ENCODE measurements at regions not wholly inside any gene's neighbourhood (a gene's known extent, or its start where the extent isn't known, plus 50 kb on each side); places are given as distances from the start of the nearest gene placed in this dataset.
A peak's percentile ranks its signal among the peaks of the same experiment; 100 is the strongest.

DNA sequence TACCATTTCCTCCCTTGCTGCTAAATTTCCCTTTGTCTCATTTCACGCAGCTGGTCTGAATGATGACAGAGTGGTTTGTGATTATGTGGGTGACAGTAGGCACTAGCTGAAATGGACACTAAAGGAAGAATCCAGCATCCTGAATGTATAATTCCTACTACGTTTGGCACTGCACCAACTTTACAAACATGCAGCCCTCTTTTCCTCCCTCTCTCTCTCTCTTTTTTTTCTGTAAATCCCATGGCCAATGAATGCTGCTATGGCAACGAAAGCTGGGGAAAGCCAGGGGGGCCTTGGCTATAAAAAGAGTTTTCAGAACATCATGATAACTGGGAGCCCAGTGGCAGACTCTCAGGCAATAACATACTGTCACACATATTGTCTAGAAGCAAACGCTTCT, 367.2 kb upstream of the AGTR1 start:
- DNase-seq = peak; percentile 69 to 73

DNA sequence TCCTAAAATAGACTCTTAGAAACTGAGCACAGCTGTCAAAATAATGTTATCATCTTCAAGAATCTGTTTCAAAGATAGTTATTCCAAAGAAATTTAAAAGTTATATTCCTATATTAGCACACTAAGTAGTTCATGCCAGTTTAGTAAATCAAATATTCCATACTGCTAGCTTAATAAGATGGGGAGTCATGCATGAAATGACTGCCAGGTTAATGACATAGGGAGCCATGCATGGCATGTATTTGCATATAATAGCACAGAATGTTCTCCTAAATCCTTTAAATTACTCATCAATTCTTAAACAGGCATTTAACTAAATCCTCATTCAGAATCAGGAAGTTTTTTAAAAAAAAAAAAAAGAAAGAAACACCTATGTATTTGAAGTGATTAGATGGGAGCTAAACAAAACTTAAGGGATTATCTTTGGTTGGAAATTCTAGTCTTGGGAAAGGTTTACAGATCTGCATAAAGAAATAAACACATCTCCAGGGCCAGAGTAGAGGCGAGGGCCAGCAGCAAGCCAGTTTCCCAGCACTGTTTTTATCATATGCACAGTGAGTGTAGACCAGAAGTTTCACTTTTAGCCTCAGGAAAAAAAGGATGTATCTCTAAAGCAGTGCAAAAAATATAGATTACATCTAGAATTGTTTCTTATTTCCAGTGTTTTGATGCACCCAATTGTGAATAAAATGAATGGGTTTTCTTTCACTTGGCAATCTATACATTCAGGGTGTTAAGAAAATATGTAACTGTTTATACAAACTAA, 366.4 kb upstream of the AGTR1 start:
- DNase-seq = peak in 1 of 2 experiments; percentile 14

DNA sequence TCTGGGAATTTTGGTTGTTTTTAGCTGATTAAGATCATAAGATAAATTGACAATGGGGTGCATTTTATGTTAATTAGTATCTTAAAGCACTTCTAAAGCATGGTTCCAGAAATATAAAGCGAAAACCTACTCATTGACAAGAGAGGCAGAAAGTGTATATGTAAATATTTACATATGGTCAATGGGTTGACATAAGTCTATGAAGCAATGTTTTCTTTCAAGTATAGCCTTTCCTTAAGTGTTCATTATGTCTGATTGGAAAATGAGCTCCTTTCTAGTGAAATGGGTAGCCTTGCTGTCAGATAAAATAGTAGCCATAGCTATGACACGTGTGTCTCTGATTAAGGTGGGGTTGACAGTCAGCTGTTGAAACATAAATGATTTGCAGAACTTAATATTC, 365.2 kb upstream of the AGTR1 start:
- peak; percentile 5 to 27 for DNase-seq

DNA sequence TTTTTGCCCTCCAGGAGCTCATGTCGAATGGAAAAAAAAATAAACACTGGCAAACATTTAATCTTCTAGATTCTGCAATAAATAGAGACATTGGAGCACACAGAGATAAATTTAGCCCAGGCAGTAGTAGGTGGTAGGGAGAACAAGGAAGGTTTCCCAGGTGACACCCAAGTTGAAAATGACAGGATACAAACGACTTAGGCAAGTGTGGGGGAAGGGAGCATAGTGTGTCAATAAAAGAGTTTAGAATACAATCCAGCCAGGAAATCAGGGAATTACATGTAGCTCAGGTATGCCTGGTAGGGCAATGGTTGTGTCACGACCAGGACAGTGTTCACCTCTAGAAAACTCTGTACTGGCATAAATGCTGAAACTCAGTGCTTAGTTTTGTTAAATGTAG, 364.6 kb upstream of the AGTR1 start:
- DNase-seq = peak; percentile 9 to 62

DNA sequence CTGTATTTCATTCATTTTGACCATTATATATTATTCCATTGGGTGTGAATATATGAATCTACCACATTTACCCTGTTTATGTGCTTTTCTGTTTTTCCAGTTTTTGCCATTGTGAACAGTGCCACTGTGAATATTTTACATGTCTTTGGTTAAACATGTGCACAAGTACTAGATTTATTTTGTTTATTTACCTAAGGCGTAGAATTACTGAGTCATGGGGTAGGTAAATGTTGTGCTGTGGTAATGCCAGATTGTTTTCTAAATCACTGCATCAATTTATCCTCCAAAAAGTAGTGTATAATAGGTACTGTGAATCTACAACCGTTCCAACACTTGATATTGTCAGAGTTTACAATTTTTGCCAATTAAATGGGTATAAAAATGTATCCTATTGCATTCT, 362.1 kb upstream of the AGTR1 start:
- no peak for DNase-seq

DNA sequence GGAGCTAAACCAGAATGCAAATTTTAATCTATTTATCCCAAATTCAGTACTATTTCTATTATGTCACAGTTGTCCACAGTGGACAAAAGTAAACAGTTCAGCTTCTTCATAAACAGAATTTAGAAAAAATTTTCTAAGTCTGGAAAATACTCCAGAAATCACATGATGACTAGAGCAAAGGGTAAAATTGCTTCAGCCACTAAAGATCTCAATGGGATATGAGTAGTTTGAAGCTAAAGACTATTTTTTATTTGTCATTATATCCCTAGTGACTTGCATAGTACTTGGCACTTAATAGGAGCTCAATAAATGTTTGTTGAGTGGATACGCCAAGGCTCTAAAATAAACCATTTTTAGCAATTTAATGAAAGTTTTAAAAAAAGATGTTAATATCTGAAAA, 354.3 kb upstream of the AGTR1 start:
- DNase-seq = no peak

DNA sequence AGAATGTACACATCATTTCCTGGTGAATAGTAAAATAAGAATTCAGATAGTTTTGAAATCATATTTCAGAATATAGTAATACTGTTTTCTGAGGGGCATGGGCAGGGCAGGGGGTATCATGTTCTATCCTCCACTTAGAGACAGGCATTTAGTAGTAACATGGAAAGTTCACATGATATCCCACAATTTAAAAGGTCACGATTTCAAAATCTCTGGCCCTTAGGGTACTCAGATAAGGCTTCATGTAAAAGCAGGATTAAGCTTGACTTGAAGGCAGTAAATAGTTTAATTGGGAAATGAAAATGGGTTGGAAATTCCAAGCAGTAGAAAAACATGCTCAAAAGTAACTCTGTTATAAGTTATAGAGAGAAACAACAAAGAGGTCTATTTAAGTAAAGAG, 353.2 kb upstream of the AGTR1 start:
- DNase-seq = no peak

DNA sequence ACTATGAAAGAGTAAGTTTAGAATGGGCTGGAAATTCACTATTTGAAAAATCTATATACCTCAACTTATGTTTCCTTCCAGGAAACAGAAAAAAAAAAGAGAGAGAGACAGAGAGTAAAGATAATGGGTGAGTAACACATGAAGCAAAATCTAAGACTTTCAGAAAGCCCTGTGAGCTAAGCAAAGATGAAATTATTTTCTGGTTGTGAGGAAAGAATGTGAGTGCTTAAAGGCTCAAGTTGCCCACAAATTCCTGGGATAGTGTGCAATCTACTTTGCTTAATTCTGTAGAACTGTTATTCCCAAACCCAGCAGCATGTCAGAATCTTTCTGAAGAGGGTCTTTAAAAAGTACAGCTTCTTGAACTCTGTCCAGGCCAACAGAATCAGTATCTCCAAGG, 337.7 kb upstream of the AGTR1 start:
- no peak for DNase-seq

DNA sequence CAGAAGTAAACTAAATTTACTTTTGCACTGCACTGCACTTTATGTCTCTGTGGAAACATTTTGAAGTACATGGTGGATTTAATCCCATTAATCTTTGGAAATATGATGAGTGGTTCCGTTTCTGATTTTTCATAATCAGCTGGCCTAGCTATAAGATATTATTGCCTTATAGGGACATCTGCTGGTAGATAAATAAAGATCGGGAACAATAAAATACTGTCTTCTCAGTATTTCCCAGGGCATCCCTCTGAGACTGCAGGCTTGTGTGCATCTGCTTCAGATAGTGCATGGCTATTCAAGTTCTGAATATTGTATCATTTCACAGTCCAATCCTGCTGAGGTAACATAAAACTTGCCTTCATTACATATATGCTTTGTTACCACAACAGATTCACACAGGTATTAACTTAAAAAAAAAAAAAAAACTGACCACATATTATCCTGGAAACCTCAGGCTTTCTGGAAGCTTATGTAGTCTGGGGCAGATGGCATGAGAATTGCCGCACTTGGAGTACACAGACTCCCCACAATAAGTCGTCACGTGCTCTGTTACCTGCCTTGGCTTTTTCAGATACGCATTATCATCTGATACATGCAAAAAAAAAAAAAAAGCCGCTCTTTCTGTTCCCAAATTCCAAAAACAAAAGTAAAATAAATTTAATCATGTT, 330.8 kb upstream of the AGTR1 start:
- peak; percentile 35 to 69 for DNase-seq

DNA sequence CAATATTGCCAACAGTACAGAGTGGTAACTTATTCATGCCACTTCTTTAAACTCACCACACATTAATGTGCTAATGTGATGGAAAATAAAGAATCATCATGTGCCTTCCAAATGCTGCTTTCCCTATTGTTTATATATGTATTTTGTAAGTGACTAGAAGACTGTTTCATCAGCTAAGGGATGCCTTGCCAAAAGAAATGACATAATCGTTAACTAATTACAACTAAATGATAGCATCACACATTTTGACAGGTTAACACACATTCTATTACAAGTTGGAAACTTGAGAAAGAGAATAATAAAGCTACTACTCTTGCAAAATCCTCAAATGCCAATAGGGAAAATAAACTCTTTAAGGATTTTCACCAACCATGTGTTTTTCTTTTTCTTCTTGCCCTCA, 329.9 kb upstream of the AGTR1 start:
- DNase-seq = no peak

DNA sequence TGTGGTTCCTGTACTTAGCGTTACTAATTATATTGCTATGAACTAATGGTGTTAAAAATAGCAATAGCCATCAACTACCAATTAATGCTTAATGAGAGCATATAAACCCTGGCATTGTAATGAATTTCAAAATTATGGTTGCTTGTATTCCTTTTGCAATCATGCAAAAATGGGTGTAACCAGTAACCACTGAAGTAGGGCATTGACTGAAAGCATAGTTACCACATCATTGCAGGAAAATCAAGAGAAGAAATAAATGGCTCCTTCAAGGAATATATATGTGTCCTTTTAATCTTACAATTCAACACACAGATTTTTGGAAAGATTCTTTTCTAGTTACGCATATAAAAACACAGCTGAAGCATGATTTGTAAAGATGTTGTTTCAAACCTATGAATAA, 328.3 kb upstream of the AGTR1 start:
- DNase-seq = no peak

DNA sequence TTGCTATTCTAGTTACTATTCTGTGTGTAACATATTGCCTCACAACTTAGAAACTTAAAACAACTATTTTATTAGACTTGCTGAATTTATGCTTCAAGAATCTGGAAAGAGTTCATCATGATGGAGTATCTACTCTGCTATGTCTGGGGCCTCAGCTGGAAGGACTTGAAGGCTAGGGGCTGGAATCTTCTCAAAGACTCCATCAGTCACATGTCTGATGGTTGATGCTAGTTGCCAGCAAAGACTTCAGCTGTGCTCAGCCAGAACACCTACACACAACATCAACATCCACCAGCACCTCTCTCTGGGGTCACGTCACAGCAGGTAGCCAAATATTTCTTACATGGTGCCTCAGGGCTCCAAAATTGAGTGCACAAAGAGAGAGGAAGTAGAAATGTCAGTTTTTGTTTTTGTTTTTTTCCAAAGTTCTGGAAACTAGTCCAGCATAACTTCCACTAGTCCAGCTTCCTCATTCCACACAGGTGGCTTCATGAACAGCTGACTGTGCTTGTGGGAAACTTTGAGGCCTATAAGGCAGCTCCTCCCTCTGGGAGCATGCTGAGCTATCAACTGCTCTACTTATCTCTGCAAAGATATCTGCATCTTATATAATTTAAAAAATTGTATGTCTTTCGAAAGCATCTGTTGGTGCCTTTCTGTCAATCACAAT, 325.4 kb upstream of the AGTR1 start:
- no peak for DNase-seq

DNA sequence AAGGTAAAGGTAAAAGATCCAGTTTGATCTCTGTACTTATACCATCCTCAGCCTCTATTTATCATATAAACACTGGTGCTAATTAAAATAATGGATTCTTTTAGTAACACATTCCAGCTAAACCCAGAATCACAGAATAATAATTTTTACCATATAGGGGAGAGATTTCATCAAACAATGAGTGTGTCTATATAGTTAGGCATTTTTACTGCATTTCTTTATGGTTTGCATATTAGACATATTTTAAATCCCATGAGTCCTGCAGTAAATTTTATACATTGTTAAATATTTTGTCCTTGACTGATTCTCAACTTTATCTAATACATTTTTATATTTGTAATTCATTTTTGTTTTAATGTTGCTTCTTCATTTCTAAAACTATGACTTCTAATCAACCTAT, 323.7 kb upstream of the AGTR1 start:
- no peak for DNase-seq

DNA sequence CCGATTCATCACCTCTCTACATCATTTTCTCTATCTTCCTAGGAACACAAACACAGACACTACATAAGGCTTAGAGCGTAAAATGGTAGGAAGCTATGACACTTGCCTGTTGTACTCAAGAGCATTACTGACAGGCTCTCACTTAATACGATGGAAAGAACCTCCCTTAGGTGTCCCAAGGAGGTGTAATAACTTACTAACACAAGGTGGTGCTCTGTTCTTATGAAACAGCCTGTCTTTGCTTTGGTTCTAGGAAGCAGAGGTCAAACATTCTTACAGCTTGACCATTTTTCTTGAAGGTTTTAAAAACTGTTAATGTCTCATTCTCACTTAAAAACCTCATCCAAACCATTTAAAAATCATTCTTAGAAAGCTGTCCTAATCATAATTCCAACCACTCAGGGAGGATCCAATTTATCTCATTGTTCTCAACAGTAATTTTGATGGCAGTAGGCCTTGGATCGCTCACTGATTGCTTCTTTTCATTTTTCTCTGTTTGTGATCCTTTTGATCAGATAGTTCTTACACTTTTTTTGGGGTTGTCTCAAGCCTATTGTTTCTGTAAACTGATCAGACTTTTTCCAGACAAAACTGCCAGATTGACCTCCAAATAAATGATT, 317.8 kb upstream of the AGTR1 start:
- DNase-seq = peak; percentile 62 to 81

DNA sequence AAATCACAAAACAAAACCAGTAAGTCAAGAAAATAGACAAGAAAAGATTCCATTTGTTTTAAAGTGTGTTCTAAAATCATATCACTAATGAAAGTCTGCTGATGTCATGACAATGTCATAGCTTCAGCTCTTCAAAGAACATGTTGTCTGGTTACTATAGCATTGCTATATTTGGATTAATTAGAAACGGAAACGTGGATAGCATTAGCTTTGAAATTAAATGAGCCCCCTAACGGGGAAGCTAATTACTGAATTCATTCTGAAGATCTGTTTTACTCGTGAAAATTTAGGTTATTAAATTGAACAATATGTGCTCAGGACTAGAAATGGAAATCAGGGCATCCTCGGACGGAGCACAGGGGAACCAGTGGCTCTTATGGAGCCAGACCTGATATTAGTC, 316.7 kb upstream of the AGTR1 start:
- no peak for DNase-seq

DNA sequence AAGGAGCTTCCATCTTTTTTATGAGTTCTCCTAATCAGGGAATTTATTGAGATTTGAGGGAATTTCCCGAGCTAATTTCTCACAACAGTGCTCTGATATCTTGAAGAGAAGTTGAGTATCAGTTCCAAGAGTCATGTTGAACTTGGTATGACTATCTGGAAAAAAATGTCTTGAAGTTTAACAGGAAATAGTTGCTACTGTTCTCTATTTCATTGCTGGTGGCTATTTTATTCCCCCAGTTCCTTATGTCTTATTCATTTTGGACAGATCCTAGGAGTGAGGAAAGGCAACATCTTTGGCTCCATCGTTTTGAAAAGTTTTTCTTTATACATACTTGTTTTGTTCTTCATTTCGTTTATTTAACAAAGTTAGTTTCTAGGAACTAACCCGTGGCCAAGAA, 307.8 kb upstream of the AGTR1 start:
- DNase-seq = no peak

DNA sequence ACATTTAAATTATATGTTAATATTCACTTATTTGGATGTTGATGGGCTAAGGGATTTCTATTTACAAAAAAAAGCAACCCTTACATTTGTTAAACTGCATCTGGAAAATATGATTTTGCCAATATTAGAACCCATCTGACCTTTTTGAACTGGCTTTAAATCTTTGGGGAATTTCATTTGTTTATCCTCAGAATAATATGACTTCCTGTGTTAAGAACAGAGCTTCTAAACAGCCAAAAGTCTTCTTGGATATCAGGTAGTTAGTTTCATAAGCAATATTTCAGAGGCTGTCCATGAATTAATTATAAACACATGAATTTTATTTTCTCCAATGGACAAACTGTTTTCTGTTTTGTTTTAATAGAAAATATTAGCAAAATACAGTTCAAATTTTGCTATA, 301.9 kb upstream of the AGTR1 start:
- no peak for DNase-seq

DNA sequence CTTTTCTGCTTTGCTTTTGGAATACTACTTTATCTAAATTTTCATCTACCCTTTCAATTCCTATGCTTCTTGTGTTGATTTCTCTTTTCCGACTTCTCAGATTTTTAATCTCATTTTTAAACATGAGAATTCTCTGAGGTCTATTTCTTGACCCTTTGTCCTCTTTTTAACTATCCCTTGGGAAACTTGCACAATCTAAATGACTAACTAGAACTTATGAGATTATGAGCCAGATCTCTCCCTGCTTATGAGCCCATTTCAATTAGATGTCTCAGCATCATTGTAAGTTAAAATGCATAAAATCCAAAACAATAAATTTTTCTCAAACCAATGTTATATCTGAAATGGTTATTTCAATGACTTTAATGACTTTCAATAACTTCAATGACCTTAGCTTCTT, 296.9 kb upstream of the AGTR1 start:
- DNase-seq = no peak

DNA sequence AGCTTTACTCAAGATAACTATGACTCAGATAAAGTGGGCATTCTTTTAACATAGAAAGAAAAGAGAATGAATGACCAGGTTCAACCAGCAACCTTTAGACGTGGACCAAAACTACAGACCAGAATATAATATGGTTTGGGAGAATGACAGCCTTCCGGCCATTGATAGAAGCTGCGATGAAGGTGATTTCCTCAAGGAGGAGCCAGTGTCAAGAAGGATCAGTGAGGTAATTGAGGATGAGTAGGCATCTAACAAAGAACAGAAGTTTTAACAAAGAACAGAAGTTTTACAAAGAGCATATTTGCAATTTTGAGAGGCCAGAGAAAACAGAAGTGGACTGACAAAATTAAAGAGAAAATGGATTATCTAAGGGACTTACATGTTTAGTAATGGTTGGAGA, 289.0 kb upstream of the AGTR1 start:
- no peak for DNase-seq

DNA sequence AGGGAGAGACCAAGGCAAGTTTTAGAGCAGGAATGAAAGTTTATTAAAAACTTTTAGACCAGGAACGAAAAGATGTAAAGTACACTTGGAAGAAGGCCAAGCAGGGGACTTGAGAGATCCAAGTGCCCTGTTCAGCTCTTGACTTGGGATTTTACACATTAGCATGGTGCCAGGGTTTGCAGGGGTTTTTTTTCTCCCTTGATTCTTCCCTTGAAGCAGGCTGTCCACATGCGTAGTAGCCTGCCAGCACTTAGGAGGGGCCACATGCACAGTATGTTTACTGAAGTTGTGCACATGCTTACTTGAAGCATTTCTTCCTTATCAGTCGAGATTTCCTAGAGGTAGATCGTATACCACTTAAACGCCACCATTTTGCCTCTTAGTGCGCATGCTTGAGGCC, 277.5 kb upstream of the AGTR1 start:
- no peak for DNase-seq

DNA sequence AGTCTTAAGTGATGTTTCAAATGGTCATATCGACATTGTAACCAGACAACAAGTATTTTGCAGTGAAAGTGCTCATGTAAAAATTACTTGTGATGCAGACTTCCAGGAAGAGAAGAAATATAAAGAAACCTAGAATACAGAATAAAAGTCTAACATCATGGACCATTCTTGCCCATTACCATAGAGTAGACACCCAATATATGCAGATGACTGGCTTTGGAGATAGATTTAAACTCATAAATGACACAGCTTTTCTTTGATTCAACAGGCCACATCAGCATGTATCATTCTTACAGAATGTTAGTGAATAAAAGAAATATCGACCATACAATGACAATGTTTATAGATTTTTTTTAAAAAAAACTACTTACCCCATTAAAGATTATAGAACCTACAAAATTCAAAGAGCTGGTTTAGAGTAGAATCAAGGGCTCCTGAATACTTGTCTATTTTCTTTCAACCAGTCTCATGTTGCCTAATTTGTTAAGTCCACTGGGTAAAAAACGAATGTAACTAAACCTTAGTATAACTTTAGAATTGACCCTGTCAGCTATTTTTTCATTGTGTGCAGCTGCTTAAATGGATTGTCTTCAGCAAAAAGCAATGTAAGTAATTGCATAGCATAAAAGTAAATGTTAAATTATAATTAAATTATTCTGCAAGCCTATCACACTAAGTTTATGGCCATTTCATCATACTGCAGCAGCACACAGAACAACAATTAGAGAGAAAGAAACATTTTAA, 268.7 kb upstream of the AGTR1 start:
- DNase-seq = no peak

DNA sequence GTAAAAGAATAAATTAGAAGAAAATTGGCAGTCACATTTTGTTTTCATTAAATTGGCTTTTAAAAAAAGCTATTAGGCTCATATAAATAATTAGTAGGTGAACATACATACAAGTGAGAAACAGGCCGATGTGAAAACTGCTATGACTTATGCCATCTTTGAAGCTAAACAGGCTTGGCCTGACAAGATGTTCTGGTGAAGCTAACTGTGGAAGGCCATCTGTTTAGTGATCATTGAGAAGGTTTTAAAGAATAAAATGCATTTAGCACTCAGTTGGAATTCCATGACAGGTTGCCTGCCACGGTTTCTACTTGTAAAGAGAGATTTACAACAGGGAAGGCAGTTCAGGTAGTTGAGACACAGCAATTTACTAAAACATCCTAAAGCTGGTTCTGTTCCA, 264.0 kb upstream of the AGTR1 start:
- DNase-seq = no peak

DNA sequence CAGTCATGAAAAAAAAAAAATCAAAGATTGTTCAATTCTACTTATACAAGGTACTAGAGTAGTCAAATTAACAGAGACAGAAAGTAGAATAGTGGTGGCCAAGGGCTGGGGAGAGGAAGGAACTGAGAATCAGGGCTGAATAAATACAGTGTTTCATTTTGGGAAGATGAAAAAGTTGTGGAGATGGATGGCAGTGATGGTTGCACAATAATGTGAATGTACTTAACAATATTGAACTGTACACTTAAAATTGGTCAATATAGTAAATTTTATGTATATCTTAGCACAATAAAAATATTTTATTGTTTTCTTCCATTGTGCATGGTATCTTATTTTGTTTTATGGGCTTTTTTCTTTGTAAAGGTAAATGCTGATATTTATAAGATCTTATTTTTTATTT, 262.2 kb upstream of the AGTR1 start:
- DNase-seq = no peak
